Ovary (tissue), 7 donors: ENCODE measurements at regions not wholly inside any gene's neighbourhood (a gene's known extent, or its start where the extent isn't known, plus 50 kb on each side); places are given as distances from the start of the nearest gene placed in this dataset.

ENCODE experiments used
- DNase-seq, 5 donors: peaks; one replicate each; pipeline ENCODE4 v3.0.0-alpha.2; 2019 to 2020
- H3K27ac ChIP-seq, 2 donors: fragments of 200-600 bp; one replicate each; pipeline versions ENCODE4 v1.5.1 to v1.8.0; 2019 to 2022
- H3K27me3 ChIP-seq: fragments of 200-600 bp; one replicate; pipeline ENCODE4 v1.8.0; 2022
- H3K36me3 ChIP-seq: fragments of 200-600 bp; sonication (generic); one replicate; pipeline ENCODE4 v1.5.1; 2019
- H3K4me1 ChIP-seq: one replicate; pipeline ENCODE4 v1.8.1; 2013; ENCODE audit warnings: mild to moderate bottlenecking, moderate library complexity; ENCODE audit not compliant: insufficient read depth
- H3K4me3 ChIP-seq: fragments of 200-600 bp; sonication (generic); one replicate; pipeline ENCODE4 v1.5.1; 2017
- H3K9me3 ChIP-seq, 2 donors: fragments of 200-600 bp in 1 of 2; sonication (generic) in 1 of 2; one replicate each; pipeline versions ENCODE4 v1.5.1 to v1.8.1; 2013 to 2019; ENCODE audit warnings: mild to moderate bottlenecking in 1 of 2, moderate library complexity in 1 of 2
- CTCF ChIP-seq, 3 donors: fragments of 450-650 bp in 2 of 3; fragments of 200-600 bp in 1 of 3; IDR thresholded peaks; one replicate each; pipeline versions ENCODE4 v1.5.1 to v1.8.0; 2016 to 2022; ENCODE audit warnings: antibody characterized with exemption in 3 of 3, mild to moderate bottlenecking in 1 of 3
- EP300 ChIP-seq: sonication (generic); formaldehyde crosslinking; IDR thresholded peaks from one replicate; pipeline ENCODE4 v1.6.1; 2017; ENCODE audit warnings: antibody characterized with exemption
- POLR2A ChIP-seq: fragments of 450-650 bp; IDR thresholded peaks from one replicate; pipeline ENCODE4 v1.6.1; 2017; ENCODE audit warnings: antibody characterized with exemption, mild to moderate bottlenecking, moderate library complexity
- WGBS, 3 donors: extraction: QIAGEN DNeasy Blood & Tissue Kit in 1 of 3; methylation state at CpG; one replicate each; pipeline versions ENCODE4 v1.1.5 to v1.1.7; 2013 to 2017; 5-methylcytosine and 5-hydroxymethylcytosine counted together
- intact Hi-C, 4 donors: fragments of 100-400 bp; cut with DNase I; formaldehyde crosslinking; loops; one replicate each; pipeline versions ENCODE4 v1.11.0 to v1.15.1; 2022 to 2023
- donor health status: DM: no; HTN: no; CAD: no; lungs with moderate emphysema.
- donor health status: DM: no; HTN: no; CAD: no.
- donor health status: Bipolar disorder and iron deficiency.
- donor health status: DM: no; HTN: no; CAD: no.
- donor health status: DM: yes; HTN: yes; CAD: no.

DNA sequence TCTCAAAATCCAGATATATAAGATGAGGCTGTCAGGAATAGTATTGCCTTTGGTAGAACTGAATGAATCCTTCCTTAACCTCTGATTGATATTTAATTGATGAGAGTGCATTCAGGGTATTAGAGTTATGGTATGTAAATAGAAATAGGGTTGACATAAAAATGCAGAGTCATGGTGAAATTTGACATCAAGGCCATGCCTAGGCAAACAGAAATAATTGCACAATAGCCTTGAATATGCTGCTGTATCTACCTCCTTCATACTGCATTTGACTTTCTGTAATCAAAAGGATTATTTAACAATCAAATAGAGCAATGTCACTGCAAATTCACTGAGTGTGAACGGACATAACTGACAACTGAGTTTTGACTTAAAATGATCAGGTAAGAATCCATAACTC lies 1316.3 kb downstream of the STIM2 start:
- intact Hi-C loops, result no loop called here
- Histone ChIP-seq H3K9me3 (no peaks in the 10 kb centered on the region), H3K4me1 (no peaks in the 10 kb centered on the region), H3K4me3 (no peak overlapping the region), H3K27ac (no peak overlapping the region), H3K36me3 (no peaks in the 10 kb centered on the region), H3K27me3 (no peaks in the 10 kb centered on the region)
- TF ChIP-seq EP300 (no peak), POLR2A (no peak), CTCF (IDR thresholded peaks at IDR 0.05) (no peak)
- WGBS, 3 donors, result 82 to 95% (median 90%) methylated on average over 1 of the region's 1 CpG
- no peak for DNase-seq

DNA sequence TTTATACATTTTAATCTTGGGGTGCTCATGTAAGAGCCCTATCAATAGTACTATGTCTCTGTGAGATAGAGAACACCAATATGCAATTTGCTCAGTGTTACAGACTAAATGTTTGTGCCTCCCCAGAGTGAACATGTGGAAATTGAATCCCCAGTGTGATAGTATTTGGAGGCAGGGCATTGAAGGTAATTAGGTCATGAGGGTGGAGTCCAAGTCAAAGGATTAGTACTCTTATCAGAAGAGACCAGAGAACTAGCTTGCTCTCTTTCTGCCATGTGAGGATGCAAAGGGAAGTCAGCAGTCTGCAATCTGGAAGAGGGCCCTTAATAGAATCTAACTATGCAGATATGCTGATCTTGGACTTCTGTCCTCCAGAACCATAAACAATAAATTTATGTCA lies 1317.0 kb downstream of the STIM2 start:
- TF ChIP-seq CTCF (IDR thresholded peaks at IDR 0.05) (no peak), POLR2A (no peak), EP300 (no peak)
- H3K4me3 ChIP-seq, result no peak overlapping the region
- H3K27ac ChIP-seq, result no peak overlapping the region
- no peak for DNase-seq
- no peaks in the 10 kb centered on the region for H3K9me3 ChIP-seq
- intact Hi-C loops, result no loop called here
- no peaks in the 10 kb centered on the region for H3K36me3 ChIP-seq
- no peaks in the 10 kb centered on the region for H3K27me3 ChIP-seq
- no peaks in the 10 kb centered on the region for H3K4me1 ChIP-seq

DNA sequence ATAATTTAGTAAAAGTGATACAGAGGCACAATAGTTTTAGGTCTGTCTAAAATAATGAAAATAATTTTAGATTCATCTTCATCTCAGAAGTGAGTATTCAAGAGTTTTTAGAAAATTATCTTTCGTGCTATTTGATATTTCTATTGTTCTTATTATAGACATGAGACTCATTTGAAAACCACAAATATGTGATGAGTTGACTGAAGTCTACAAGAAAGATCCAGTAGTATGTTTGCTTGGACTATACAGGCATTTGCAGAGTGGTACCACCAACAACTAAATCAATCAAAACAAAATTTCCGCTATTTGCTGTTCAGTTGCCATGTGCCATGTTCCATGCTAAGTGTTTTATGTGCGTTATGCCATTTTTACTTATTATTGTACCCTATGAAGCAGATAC lies 1318.5 kb downstream of the STIM2 start:
- WGBS, 3 donors, result 92 to 96% (median 94%) methylated on average over 3 of the region's 3 CpGs
- no peaks in the 10 kb centered on the region for H3K4me1 ChIP-seq
- no peak overlapping the region for H3K27ac ChIP-seq
- no peaks in the 10 kb centered on the region for H3K9me3 ChIP-seq
- H3K36me3 ChIP-seq, result no peaks in the 10 kb centered on the region
- no peak for DNase-seq
- intact Hi-C loops, result no loop called here
- no peaks in the 10 kb centered on the region for H3K27me3 ChIP-seq
- TF ChIP-seq CTCF (IDR thresholded peaks at IDR 0.05), result no peak
- TF ChIP-seq EP300, result no peak
- TF ChIP-seq POLR2A, result no peak
- no peak overlapping the region for H3K4me3 ChIP-seq

DNA sequence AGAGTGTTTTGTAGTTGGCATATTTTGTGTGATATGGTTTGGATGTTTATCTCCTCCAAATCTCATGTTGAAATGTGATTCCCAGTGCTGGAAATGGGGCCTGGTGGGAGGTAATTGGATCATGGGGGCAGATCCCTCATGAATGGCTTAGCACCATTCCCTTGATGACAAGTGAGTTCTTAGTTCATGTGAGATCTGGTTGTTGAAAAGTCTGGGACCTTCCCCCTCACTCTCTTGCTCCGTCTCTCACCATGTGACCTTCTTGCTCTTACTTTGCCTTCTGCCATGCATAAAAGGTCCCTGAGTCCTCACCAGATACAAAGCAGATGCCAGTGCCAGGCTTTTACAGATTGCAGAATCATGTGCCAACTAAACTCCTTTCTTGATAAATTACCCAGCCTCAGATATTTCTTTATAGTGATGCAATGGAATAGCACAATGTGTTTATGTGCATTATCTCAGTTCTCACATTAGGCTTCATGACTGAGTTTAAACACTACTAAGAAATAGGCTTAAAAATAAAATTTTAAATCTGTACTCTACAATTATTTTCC lies 1348.8 kb downstream of the STIM2 start:
- intact Hi-C loops, result no loop called here

More for the DNA sequence above, 1348.8 kb downstream of the STIM2 start:
- H3K9me3 ChIP-seq, result no peaks in the 10 kb centered on the region
- DNase-seq, result no peak
- 73 to 81% (median 75%) methylated on average over 1 of the region's 1 CpG for WGBS, 3 donors
- TF ChIP-seq POLR2A (no peak), EP300 (no peak), CTCF (IDR thresholded peaks at IDR 0.05) (no peak)
- no peak overlapping the region for H3K27ac ChIP-seq
- no peaks in the 10 kb centered on the region for H3K4me1 ChIP-seq
- no peaks in the 10 kb centered on the region for H3K36me3 ChIP-seq
- no peaks in the 10 kb centered on the region for H3K27me3 ChIP-seq
- H3K4me3 ChIP-seq, result no peak overlapping the region
